Stimulated activated CD8-positive, alpha-beta memory T cell treated with anti-CD3 and anti-CD28 coated beads, Interleukin-7, amount 100 ng/mL, for 24 hours (primary cell): ENCODE measurements at regions not wholly inside any gene's neighbourhood (a gene's known extent, or its start where the extent isn't known, plus 50 kb on each side); places are given as distances from the start of the nearest gene placed in this dataset.
"Not testable (repeated sequence)": the region's sequence is repeated elsewhere in the genome, so short reads cannot be mapped to it uniquely, and the experiment has no call there.

Experiments
- DNase-seq: peaks from one replicate; pipeline ENCODE4 v3.0.0-alpha.2; 2020; ENCODE audit warnings: low read depth

GRCh38 chr3:14272959-14273560 lies 94.4 kb downstream of the LSM3 start:
- not testable (repeated sequence) for DNase-seq

DNA sequence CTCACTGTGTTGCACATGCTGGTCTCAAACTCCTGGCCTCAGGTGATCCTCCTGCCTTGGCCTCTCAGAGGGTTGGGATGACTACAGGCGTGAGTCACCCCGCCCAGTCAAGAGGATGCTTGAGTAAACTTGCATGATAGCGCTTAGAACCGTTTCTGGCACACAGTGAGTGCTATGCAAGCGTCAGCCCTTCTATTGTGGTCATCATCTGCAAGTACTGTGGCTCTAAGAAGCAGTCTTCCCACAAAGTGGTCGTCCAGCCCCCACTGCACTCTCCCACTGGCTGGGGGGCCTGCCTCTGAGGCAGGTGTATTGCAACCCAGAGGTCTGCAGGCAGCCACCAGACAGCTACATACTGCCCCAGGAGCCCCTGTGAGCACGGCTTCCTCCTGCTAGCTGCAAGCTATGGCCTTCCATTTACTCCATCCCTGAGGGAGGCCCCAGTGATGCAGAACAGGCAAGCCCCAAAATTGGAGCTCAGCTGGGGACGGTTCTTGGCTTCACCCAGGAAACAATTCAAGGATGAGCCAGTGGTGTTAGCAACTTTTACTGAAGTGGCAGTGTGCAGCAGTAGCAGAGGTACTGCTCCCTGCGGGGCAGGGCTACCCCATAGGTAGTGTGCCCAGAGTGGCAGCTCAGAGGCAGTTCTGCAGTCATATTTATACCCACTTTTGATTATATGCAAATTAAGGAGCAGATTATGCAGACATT lies 95.4 kb downstream of the LSM3 start:
- no peak for DNase-seq

DNA sequence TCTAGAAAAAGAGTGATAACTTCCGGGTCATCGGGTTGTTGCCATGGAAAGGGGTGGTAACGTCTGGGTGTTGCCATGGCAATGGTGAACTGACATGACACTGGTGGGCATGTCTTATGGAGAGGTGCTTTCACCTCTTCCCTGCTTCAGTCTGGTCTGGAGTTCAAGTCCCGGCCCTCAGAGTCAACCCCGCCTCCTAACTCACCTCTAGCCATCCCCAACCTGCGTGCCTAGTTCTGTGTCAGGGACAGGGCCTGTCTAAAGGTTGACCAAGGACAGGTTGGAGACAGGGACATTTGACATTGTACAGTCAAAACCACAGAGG lies 96.0 kb downstream of the LSM3 start:
- no peak for DNase-seq

DNA sequence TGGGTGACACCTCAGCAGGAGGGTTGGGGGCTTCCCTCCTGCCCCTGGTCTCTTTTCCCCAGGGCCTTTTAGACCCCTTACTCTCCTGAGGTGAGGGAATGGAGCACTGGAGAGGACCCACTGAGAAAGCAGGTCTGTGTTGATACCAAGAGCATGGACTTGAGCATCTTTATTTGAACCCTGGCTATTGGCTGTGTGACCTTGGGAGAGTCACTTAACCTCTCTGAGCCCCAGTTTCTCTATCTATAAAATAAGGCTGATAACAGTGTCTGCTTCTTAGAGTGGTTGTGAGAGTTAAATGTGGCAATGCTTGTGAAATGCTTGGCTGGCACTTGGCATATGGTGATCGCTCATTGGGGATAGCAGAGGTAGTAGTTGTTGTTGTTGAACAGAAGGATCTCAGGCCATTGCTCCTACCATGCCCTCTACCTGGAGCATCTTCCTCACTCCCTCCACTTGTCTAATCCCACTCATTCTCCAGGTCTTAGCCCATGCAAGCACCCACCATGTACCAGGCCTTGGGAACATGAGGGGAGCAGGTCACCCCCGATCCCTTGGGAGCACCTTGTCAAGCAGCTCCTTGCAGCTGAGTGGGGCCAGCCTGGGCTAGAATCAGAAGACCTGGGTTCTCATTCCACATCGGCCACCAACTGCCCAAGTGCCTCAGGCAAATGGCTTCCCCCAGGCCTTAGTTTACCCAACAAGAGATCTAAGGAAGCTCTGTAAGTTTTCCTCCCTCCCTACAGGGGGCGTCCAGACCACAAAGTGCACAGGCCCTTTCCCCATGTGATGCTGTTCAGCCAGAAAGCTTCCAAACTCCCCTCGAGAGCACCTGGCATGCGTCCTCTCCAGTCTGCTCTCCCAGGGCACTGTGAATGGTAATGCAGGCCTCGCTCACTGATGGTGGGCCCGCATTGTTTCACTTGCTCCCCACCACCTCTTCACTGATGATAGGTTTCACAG lies 96.7 kb downstream of the LSM3 start:
- no peak for DNase-seq

DNA sequence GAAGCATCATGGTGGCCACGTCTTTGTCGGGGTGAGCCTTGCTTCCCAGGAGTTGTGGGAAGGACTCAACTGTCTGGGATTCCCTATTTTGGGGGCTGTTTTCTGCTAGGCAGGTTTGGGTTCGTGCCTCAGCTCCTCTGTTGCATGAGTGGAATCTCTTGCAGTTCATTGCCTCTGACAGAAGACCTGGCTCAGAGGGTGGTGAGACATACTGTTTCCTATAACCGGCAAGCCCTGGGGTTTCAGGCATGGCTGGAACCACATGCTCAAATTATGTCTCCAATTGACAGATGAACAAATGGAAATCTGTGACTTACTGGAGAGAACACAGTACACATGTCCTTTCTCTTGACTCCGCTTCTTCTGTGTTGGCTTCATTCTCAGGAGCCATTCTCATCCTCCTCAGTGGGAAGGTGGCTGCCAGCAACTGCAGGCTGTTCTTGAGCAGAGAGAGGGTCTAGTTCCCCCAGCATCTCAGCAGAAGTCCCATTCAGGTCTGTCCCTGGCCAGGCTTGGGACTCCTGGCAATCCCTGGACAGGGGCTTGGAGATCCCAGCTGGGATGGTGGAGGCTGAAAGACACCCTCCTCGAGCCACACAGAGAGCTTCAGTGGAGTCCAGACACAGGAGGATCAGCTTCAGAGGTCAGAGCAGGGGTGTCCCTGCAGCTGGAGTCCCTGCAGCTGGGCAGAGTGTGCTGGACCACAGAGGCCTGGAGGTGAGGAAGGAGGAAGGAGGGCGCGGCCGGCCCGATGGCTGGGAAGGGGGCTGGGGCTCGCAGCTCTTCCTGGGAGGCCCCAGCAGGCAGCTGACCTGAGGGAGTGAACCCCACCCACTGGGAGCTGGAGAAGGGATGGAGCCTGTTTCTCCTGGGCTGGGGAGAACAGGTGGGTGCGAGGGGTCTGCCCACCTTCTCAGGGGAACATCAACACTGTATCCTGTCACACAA lies 97.6 kb downstream of the LSM3 start:
- no peak for DNase-seq

GRCh38 chr3:14277557-14277956 lies 98.9 kb downstream of the LSM3 start:
- DNase-seq, result no peak

- no peak for DNase-seq
These were observed 99.7 kb downstream of the LSM3 start for GRCh38 chr3:14278265-14278798.

DNA sequence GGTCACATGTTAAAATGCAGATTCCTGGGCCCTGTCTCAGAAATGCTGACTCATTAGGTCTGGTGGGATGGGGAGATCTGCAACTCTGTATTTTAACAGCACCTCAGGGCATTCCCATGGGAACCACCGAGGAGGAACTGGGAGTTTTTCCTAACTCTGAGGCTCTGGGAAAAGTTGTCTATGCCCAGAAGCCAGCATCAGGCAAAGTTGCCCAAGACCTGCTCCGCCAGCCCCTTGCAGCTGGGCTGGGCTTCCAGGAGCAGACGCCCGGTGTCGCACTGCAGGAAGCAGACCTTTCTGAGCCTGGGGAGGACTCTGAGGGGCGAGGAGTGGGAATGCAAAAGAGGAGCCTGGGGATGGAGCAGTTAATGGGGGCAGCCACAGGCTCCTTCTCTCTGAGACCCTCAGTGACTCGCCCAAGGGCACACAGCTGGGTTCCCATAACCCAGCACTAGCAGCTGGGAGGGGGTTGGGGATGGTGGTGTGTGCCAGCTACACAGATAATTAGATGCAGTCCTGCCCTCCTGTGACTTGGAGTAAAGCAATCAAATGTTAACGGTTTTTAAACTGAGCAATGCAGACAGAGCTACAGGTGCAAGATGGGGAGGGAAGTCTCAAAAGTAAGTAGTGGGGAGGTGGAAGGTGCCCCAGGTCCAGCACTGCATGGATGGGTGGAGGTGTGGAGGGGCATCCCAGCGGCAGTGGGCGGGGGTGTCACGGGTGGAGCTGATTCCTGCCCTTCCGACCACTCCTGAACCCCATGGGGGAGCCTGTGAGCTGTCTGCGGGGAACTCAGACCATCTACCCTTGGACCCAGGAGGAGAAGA lies 100.4 kb downstream of the LSM3 start:
- no peak for DNase-seq

DNA sequence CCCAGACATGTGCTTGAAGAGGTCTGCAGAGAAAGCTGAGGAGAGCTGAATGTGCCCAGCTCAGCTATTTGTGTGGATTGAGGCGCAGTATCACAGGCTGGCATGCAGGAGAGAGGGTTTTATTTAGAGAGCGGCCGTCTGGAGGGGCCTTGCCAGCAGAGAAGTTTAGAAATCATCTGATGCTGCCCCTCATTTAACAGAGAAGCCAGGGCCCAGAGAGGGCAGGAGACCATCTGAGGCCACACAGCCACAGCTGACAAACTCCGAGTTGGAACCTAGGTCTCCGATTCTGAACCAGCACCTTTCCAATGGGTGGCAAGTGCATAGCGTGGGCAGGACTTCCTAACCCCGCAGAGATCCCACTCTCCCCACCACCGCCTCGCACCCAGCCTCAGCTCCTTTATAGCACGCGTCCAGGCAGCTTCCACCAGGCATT lies 101.0 kb downstream of the LSM3 start:
- DNase-seq, result no peak

DNA sequence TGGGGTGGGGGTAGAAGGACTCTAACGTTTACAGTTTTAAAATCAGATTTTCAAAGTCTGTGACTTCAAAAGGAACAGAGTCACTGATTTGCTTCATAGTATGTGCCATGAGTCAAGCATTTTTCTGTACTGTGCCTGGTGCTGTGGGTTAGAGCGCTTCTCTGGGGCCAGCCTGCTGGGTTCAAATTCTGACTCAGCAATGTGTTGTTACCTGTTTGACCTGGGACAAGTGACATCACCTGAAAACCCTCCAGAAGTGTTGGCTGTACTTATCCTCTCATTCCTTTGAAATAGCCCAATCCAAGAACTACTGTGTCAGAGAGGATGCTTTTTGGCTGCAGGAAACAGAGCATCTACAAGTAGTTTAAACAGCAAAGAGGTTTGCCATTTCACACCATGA lies 101.7 kb downstream of the LSM3 start:
- DNase-seq, result no peak

DNA sequence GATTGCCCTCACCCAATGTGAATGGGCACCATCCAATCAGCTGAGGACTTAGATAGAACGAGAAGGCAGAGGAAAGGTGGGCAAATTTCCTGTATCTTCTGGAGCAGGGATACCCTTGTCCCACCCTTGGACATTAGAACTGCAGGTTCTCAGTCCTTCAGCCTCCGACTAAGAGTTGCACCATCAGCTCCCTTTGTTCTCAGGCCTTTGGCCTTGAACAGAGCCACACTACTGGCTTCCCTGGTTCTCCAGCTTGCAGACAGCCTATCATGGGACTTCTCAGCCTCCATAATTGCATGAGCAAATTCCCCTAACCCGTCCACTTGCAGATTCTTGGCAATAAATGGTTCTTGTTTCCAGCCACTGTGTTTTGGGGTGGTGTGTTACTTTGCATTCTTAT lies 102.4 kb downstream of the LSM3 start:
- no peak for DNase-seq

DNA sequence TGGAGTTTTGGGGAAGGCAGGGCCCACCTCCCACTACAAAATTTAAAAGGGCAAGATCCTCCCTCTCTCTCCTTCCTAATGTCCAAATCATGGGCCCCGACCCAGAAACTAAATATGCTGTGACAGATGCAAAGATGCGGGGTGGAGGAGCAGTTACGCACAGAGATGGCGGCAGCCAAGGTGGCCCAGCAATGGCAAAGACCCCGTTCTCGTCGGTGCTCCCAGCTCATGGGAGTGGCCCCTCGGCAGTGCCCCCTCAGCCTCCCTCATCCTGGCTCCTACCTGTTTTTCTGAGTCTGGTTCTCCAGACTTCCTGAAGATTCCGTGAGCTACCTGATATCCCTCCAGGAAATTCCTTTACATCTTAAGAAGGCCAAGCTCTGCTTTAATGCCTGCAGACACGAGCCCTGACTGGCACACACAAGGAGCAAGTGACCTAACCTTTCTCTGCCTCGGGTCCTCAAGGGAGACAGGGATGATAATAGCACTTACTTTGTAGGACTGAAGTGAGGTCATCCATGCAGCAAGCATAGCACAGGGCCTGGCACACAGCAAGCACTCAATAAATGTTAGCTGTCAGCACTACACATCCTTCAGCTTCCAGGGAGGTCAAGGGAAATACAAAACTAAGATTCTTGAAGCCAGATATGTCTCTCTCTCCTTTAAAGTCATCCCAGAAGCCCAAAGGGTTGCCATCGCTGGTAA lies 103.5 kb downstream of the LSM3 start:
- DNase-seq, result no peak

DNA sequence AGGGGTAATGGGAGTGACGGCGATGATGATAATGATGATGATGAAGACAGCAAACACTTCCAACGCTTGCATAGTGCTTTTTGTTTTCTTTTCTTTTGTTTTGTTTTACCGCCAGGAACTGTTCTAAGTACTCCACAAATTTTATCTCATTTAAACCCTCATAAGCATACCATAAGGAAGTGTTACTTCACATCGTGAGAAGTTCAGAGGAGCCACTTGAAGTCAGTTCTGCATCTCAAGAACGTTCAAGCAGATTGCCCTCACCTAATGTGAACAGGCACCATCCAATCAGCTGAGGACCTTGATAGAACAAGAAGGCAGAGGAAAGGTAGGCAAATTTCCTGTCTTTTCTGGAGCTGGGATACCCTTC lies 104.1 kb downstream of the LSM3 start:
- DNase-seq, result no peak

DNA sequence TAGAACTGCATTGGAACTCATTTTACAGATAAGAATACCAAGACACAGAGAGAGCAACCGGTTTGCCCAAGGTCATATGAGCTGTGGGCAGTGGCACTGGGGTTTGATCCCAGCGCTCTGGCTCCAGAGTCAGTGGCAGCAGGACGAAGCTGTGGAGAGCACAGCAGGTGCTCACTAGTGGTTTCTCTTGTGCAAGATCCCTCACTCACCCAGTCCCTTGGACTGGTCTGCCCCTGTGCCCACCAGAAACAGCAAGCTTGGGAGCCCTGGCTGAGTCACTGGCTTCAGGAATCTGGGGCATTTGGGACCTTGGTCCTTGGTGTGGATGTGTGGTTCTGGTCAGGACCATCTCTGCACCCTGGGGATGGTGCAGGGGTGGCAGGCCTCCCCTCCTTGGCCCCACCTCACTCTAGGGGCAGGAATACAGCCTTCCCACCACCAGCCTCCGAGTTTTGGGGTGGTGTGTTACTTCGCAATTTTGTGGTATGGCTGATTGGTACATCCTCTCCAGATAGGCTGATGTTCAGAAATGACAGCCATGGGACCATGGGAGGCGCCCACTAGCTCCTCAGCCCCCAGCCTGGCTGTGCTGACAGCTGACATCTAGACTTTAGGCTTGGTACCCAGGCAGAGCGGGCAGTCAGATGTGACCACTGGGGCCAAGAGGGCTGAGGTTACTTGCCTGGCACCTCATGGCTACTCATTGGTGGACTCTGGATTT lies 104.6 kb downstream of the LSM3 start:
- DNase-seq, result no peak

GRCh38 chr3:14283813-14284438 lies 105.3 kb downstream of the LSM3 start:
- no peak for DNase-seq

- DNase-seq, result no peak
These were observed 106.3 kb downstream of the LSM3 start for GRCh38 chr3:14284694-14285547.

- no peak for DNase-seq
These were observed 106.9 kb downstream of the LSM3 start for GRCh38 chr3:14285548-14285925.

DNA sequence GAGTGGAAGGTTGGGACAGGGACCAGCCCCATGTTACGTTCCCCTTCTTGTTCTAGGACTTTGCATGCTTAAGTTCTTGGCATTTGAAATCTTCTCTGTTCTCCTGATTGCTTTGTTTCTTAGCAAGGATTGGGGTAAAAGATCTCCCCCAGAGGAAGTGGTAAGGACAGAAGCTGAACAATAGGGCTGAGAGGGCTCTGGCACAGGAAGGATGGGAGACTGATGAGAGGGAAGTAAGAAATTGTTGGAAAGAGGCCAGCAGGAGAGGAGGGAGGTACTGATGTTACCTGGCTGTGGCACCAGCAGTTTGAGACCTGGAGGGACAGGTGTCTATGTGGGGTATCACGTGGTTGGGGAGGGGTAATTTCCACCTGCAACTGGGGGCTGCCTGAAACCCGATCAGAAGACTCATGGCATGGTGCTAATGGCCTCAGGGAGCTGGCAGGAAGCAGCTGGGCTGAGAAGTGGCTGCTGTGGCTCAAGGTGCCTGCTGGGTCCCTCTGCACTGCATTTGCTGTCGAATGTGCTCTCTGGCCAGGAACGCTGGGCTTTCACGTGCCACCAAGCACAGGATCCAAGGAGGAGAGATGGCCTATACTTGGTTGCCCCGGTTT lies 108.4 kb downstream of the LSM3 start:
- DNase-seq, result no peak
